Fibroblast of pulmonary artery (primary cell): ENCODE measurements at regions not wholly inside any gene's neighbourhood (a gene's known extent, or its start where the extent isn't known, plus 50 kb on each side); places are given as distances from the start of the nearest gene placed in this dataset.

Source experiments
- DNase-seq: peaks from one replicate; pipeline ENCODE4 v3.0.0-alpha.2; 2010; ENCODE audit warnings: low read depth
- H3K4me3 ChIP-seq: replicated peaks from 2 replicates; pipeline ENCODE4 v1.5.1; 2011; ENCODE audit warnings: low read depth, mild to moderate bottlenecking, control low read depth, low read length, moderate library complexity
- CTCF ChIP-seq: IDR thresholded peaks from 2 replicates; pipeline ENCODE4 v1.5.1; 2011; ENCODE audit warnings: mild to moderate bottlenecking, control low read depth, low read length, inconsistent platforms; ENCODE audit errors: missing control alignments

GRCh38 chr5:154630410-154630809 is 124.8 kb upstream of the LARP1 start:
- no peak for TF ChIP-seq CTCF
- DNase-seq: no peak
- no peak overlapping the region for H3K4me3 ChIP-seq

GRCh38 chr5:154628685-154629084 is 126.5 kb upstream of the LARP1 start:
- H3K4me3 ChIP-seq: no peak overlapping the region
- no peak for DNase-seq
- TF ChIP-seq CTCF: no peak

GRCh38 chr5:154627698-154628678 is 127.2 kb upstream of the LARP1 start:
- no peak for DNase-seq
- no peak overlapping the region for H3K4me3 ChIP-seq
- TF ChIP-seq CTCF: no peak

- no peak for TF ChIP-seq CTCF
- no peak overlapping the region for H3K4me3 ChIP-seq
- no peak for DNase-seq
Observed at GRCh38 chr5:154626876-154627557, 128.2 kb upstream of the LARP1 start.

GRCh38 chr5:154625031-154625430 is 130.1 kb upstream of the LARP1 start:
- no peak overlapping the region for H3K4me3 ChIP-seq
- no peak for DNase-seq
- TF ChIP-seq CTCF: no peak

GRCh38 chr5:154624341-154624740 is 130.8 kb upstream of the LARP1 start:
- no peak overlapping the region for H3K4me3 ChIP-seq
- TF ChIP-seq CTCF: no peak
- DNase-seq: no peak
